GM23338 (cell line): ENCODE measurements at regions not wholly inside any gene's neighbourhood (a gene's known extent, or its start where the extent isn't known, plus 50 kb on each side); places are given as distances from the start of the nearest gene placed in this dataset.

Experiments used
- CREB1 ChIP-seq: fragments of 250-450 bp; sonication (Bioruptor Pico); IDR thresholded peaks from 2 replicates; pipeline ENCODE4 v1.5.0; 2020; ENCODE audit warnings: low read depth, mild to moderate bottlenecking, moderate library complexity
- CTCF ChIP-seq, 2 experiments: fragments of 200-600 bp in 1 of 2; sonication (generic) in 1 of 2; conservative IDR thresholded peaks; 2 replicates each; pipeline versions ENCODE4 v1.5.1 to v1.6.1; 2016 to 2017; ENCODE audit warnings: antibody characterized with exemption in 2 of 2, low read depth in 2 of 2, mild to moderate bottlenecking in 2 of 2, moderate library complexity in 1 of 2
- EZH2 ChIP-seq: fragments of 200-600 bp; sonication (generic); IDR thresholded peaks from one replicate; pipeline ENCODE4 v1.8.0; 2017; ENCODE audit warnings: antibody characterized with exemption, mild to moderate bottlenecking, low read depth; ENCODE audit not compliant: unreplicated experiment
- EZH2phosphoT487 ChIP-seq: fragments of 200-600 bp; sonication (generic); IDR thresholded peaks from one replicate; pipeline ENCODE4 v1.8.1; 2018; ENCODE audit warnings: antibody characterized with exemption; ENCODE audit not compliant: unreplicated experiment
- NANOG ChIP-seq: IDR thresholded peaks from 2 replicates; pipeline ENCODE4 v1.6.1; 2016; ENCODE audit warnings: antibody characterized with exemption, borderline replicate concordance
- ZNF114 ChIP-seq: fragments of 250-450 bp; sonication (Bioruptor Pico); IDR thresholded peaks from 2 replicates; pipeline ENCODE4 v1.5.0; 2020; ENCODE audit warnings: mild to moderate bottlenecking, moderate library complexity

DNA sequence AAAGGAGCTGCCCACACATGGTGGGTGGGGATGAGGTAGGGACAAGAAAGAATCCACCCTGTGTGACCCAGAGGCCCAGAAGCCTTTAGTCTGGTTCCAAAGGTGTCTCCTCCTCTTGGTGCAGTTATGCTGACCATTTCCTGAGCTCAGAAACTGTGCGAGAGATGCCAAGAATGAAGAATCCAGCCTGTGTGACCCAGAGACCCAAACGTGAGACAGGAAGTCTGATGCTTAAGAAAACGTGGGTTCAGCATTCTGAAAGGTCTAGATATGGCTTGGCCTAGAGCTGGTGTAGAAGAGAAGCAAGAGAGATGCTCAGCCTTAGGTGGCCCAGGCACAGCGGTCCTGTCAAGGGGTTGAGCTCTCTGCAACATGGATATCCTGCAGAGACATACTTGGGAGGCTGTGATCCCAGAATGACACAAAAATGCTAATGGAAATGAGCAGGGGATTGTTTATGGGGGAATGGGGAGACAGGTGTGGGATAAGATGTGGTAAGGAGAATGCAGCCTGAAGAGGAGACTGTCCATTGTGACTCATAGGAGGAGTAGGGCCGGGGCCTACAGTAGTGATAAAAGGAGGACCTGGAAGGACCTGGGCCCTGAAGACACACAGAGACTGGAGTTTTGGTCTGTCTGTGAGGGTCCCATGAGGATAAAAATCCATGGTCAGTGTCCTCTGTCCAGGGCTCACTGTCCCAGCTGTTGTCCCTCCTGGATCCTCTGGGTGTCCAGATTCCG, 79.0 kb downstream of the ZNF280B start:
- TF ChIP-seq CREB1 (CRISPR knock-in tag), result no peak
- TF ChIP-seq EZH2, result no peak
- no peak for TF ChIP-seq NANOG
- TF ChIP-seq CTCF (conservative IDR thresholded peaks at IDR 0.05; ENCODE audit: low read depth in 2 of 2), result no peak
- no peak for TF ChIP-seq EZH2phosphoT487
- no peak for TF ChIP-seq ZNF114 (CRISPR knock-in tag)
